Loucy (cell line): ENCODE measurements at regions not wholly inside any gene's neighbourhood (a gene's known extent, or its start where the extent isn't known, plus 50 kb on each side); places are given as distances from the start of the nearest gene placed in this dataset.
A peak's percentile ranks its signal among the peaks of the same experiment; 100 is the strongest.

Experiments
- H2AFZ ChIP-seq: fragments of 200-600 bp; sonication (generic); 2 replicates; pipeline ENCODE4 v1.6.0; 2016; ENCODE audit warnings: antibody characterized with exemption, mild to moderate bottlenecking, low read length, moderate library complexity
- H3F3A ChIP-seq: fragments of 200-600 bp; 2 replicates; pipeline ENCODE4 v1.6.0; 2016; ENCODE audit warnings: antibody characterized with exemption, low read depth, mild to moderate bottlenecking
- H3K27me3 ChIP-seq: fragments of 200-600 bp; sonication (generic); 2 replicates; pipeline ENCODE4 v1.6.1; 2014; ENCODE audit warnings: low read length, mild to moderate bottlenecking; ENCODE audit not compliant: insufficient read depth, poor library complexity, severe bottlenecking
- H3K36me3 ChIP-seq: fragments of 200-600 bp; sonication (generic); 2 replicates; pipeline ENCODE4 v1.6.1; 2016; ENCODE audit warnings: low read length; ENCODE audit not compliant: insufficient read depth
- H3K4me1 ChIP-seq: fragments of 200-600 bp; sonication (generic); 2 replicates; pipeline ENCODE4 v1.5.1; 2014; ENCODE audit warnings: low read length, mild to moderate bottlenecking; ENCODE audit not compliant: insufficient read depth, poor library complexity, severe bottlenecking
- H3K4me2 ChIP-seq: fragments of 200-600 bp; sonication (generic); 2 replicates; pipeline ENCODE4 v1.6.0; 2014; ENCODE audit warnings: antibody characterized with exemption, low read length, low read depth, mild to moderate bottlenecking; ENCODE audit not compliant: poor library complexity, severe bottlenecking
- H3K4me3 ChIP-seq: fragments of 200-600 bp; sonication (generic); 2 replicates; pipeline ENCODE4 v1.5.1; 2014; ENCODE audit warnings: low read length, mild to moderate bottlenecking, mixed read lengths; ENCODE audit not compliant: poor library complexity, severe bottlenecking
- H3K79me2 ChIP-seq: fragments of 200-600 bp; sonication (generic); 2 replicates; pipeline ENCODE4 v1.6.1; 2014; ENCODE audit warnings: low read length; ENCODE audit not compliant: insufficient read depth
- H3K9ac ChIP-seq: fragments of 200-600 bp; sonication (generic); 2 replicates; pipeline ENCODE4 v1.6.0; 2014; ENCODE audit warnings: mild to moderate bottlenecking, low read depth, low read length, moderate library complexity; ENCODE audit not compliant: poor library complexity, severe bottlenecking
- H3K9me2 ChIP-seq: fragments of 200-600 bp; sonication (generic); replicated peaks from 2 replicates; pipeline ENCODE4 v1.6.1; 2016; ENCODE audit warnings: low read depth, low read length, mixed read lengths
- H3K9me3 ChIP-seq: fragments of 200-600 bp; sonication (generic); 2 replicates; pipeline ENCODE4 v1.6.1; 2014; ENCODE audit warnings: mild to moderate bottlenecking, antibody characterized with exemption, low read length, low read depth; ENCODE audit not compliant: insufficient read depth
- H4K20me1 ChIP-seq: fragments of 200-600 bp; sonication (generic); 2 replicates; pipeline ENCODE4 v1.6.0; 2014; ENCODE audit warnings: antibody characterized with exemption, low read length, mild to moderate bottlenecking; ENCODE audit not compliant: insufficient read depth, poor library complexity, severe bottlenecking
- EZH2phosphoT487 ChIP-seq: fragments of 200-600 bp; IDR thresholded peaks from 2 replicates; pipeline ENCODE4 v1.6.1; 2018; ENCODE audit warnings: antibody characterized with exemption, mild to moderate bottlenecking, moderate library complexity, borderline replicate concordance
- TF ChIP-seq, protein P1 (sequence below): fragments of 200-600 bp; sonication (generic); conservative IDR thresholded peaks from 2 replicates; pipeline ENCODE4 v1.5.1; 2014; ENCODE audit warnings: mild to moderate bottlenecking, antibody characterized with exemption, low read length

GRCh38 chr1:23624440-23624839 is 65.1 kb upstream of the ID3 start:
- Histone ChIP-seq H3K9me2 (no peaks in the 10 kb centered on the region), H3F3A (no peaks in the 10 kb centered on the region), H3K9ac (no peak overlapping the region), H3K36me3 (no peaks in the 10 kb centered on the region), H3K27me3 (no peaks in the 10 kb centered on the region), H3K79me2 (no peaks in the 10 kb centered on the region), H2AFZ (no peak overlapping the region), H3K4me2 (no peak overlapping the region), H3K4me1 (peaks cover 18% of the 10 kb centered on the region), H3K9me3 (no peaks in the 10 kb centered on the region), H4K20me1 (no peaks in the 10 kb centered on the region), H3K4me3 (no peak overlapping the region)
- no peak for TF ChIP-seq EZH2phosphoT487
- TF ChIP-seq, protein P1, sequence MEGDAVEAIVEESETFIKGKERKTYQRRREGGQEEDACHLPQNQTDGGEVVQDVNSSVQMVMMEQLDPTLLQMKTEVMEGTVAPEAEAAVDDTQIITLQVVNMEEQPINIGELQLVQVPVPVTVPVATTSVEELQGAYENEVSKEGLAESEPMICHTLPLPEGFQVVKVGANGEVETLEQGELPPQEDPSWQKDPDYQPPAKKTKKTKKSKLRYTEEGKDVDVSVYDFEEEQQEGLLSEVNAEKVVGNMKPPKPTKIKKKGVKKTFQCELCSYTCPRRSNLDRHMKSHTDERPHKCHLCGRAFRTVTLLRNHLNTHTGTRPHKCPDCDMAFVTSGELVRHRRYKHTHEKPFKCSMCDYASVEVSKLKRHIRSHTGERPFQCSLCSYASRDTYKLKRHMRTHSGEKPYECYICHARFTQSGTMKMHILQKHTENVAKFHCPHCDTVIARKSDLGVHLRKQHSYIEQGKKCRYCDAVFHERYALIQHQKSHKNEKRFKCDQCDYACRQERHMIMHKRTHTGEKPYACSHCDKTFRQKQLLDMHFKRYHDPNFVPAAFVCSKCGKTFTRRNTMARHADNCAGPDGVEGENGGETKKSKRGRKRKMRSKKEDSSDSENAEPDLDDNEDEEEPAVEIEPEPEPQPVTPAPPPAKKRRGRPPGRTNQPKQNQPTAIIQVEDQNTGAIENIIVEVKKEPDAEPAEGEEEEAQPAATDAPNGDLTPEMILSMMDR, result no peak

DNA sequence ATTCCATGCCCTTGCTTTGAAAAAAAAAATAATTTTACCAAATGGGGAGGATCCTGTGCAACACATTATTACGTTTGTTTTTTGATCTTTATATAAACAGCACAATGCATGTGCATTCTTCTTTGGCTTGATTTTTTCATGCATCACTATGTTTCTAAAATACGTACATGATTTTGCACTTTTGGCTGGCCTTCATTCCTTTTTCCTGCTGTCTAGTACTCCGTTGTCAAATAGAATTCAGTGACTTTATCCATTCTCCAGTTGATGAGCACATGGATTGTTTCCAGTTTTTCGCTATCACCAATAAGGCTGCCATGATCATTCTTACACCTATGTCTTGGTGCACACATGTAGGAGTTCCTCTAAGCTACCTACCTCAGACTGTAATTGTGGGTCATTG is 63.0 kb upstream of the ID3 start:
- H3K79me2 ChIP-seq, result no peaks in the 10 kb centered on the region
- TF ChIP-seq EZH2phosphoT487, result no peak
- TF ChIP-seq, protein P1, result no peak
- peaks cover 17% of the 10 kb centered on the region for H3K4me1 ChIP-seq
- H3K27me3 ChIP-seq, result no peaks in the 10 kb centered on the region
- no peaks in the 10 kb centered on the region for H3K9me3 ChIP-seq
- no peak overlapping the region for H3K4me2 ChIP-seq
- no peaks in the 10 kb centered on the region for H3K9me2 ChIP-seq
- H4K20me1 ChIP-seq, result no peaks in the 10 kb centered on the region
- no peaks in the 10 kb centered on the region for H3K36me3 ChIP-seq
- no peak overlapping the region for H3K4me3 ChIP-seq
- H2AFZ ChIP-seq, result no peak overlapping the region
- no peaks in the 10 kb centered on the region for H3F3A ChIP-seq
- H3K9ac ChIP-seq, result no peak overlapping the region

GRCh38 chr1:23620605-23621004 is 61.3 kb upstream of the ID3 start:
- H3F3A ChIP-seq, result no peaks in the 10 kb centered on the region

More at GRCh38 chr1:23620605-23621004, 61.3 kb upstream of the ID3 start:
- H3K4me2 ChIP-seq, result peak overlapping the region; percentile 77
- H3K4me1 ChIP-seq, result peaks cover 17% of the 10 kb centered on the region
- no peaks in the 10 kb centered on the region for H3K79me2 ChIP-seq
- no peaks in the 10 kb centered on the region for H3K27me3 ChIP-seq
- no peak overlapping the region for H3K4me3 ChIP-seq
- H2AFZ ChIP-seq, result no peak overlapping the region
- no peaks in the 10 kb centered on the region for H3K9me2 ChIP-seq
- no peaks in the 10 kb centered on the region for H3K36me3 ChIP-seq
- TF ChIP-seq EZH2phosphoT487, result no peak
- TF ChIP-seq, protein P1, result no peak
- no peak overlapping the region for H3K9ac ChIP-seq
- no peaks in the 10 kb centered on the region for H4K20me1 ChIP-seq
- H3K9me3 ChIP-seq, result no peaks in the 10 kb centered on the region
